K562 (cell line): ENCODE measurements at regions not wholly inside any gene's neighbourhood (a gene's known extent, or its start where the extent isn't known, plus 50 kb on each side); places are given as distances from the start of the nearest gene placed in this dataset.
A peak's percentile ranks its signal among the peaks of the same experiment; 100 is the strongest.

Source experiments
- ATF6 ChIP-seq: sonication (generic); formaldehyde crosslinking; IDR thresholded peaks from 2 replicates; pipeline ENCODE4 v1.4.0; 2020; ENCODE audit warnings: mild to moderate bottlenecking, missing genetic modification reagents
- DIDO1 ChIP-seq: fragments of 450-650 bp; IDR thresholded peaks from 2 replicates; pipeline ENCODE4 v1.6.1; 2016; ENCODE audit warnings: low read depth, missing biosample characterization, missing genetic modification characterization
- HDAC3 ChIP-seq: fragments of 450-650 bp; IDR thresholded peaks from 2 replicates; pipeline ENCODE4 v1.6.1; 2018; ENCODE audit warnings: borderline replicate concordance, mild to moderate bottlenecking, moderate library complexity; ENCODE audit not compliant: partially characterized antibody
- PCBP2 ChIP-seq: fragments of 200-400 bp; formaldehyde crosslinking; IDR thresholded peaks from 2 replicates; pipeline ENCODE4 v1.6.1; 2018; ENCODE audit warnings: low read length, low read depth, mild to moderate bottlenecking, moderate library complexity; ENCODE audit not compliant: poor library complexity, severe bottlenecking
- RBM25 ChIP-seq: fragments of 200-400 bp; formaldehyde crosslinking; IDR thresholded peaks from 2 replicates; pipeline ENCODE4 v1.6.1; 2018; ENCODE audit warnings: low read length, low read depth, moderate library complexity; ENCODE audit not compliant: severe bottlenecking
- TF ChIP-seq, protein P1 (sequence below): fragments of 450-650 bp; IDR thresholded peaks from 2 replicates; pipeline ENCODE4 v1.6.1; 2017; ENCODE audit warnings: antibody characterized with exemption
- TF ChIP-seq, protein P2 (sequence below): fragments of 450-650 bp; IDR thresholded peaks from 2 replicates; pipeline ENCODE4 v1.6.1; 2016; ENCODE audit warnings: mild to moderate bottlenecking, moderate library complexity

- TF ChIP-seq, protein P1, sequence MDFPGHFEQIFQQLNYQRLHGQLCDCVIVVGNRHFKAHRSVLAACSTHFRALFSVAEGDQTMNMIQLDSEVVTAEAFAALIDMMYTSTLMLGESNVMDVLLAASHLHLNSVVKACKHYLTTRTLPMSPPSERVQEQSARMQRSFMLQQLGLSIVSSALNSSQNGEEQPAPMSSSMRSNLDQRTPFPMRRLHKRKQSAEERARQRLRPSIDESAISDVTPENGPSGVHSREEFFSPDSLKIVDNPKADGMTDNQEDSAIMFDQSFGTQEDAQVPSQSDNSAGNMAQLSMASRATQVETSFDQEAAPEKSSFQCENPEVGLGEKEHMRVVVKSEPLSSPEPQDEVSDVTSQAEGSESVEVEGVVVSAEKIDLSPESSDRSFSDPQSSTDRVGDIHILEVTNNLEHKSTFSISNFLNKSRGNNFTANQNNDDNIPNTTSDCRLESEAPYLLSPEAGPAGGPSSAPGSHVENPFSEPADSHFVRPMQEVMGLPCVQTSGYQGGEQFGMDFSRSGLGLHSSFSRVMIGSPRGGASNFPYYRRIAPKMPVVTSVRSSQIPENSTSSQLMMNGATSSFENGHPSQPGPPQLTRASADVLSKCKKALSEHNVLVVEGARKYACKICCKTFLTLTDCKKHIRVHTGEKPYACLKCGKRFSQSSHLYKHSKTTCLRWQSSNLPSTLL: no peak
- no peak for TF ChIP-seq RBM25
- TF ChIP-seq PCBP2: no peak
- TF ChIP-seq, protein P2, sequence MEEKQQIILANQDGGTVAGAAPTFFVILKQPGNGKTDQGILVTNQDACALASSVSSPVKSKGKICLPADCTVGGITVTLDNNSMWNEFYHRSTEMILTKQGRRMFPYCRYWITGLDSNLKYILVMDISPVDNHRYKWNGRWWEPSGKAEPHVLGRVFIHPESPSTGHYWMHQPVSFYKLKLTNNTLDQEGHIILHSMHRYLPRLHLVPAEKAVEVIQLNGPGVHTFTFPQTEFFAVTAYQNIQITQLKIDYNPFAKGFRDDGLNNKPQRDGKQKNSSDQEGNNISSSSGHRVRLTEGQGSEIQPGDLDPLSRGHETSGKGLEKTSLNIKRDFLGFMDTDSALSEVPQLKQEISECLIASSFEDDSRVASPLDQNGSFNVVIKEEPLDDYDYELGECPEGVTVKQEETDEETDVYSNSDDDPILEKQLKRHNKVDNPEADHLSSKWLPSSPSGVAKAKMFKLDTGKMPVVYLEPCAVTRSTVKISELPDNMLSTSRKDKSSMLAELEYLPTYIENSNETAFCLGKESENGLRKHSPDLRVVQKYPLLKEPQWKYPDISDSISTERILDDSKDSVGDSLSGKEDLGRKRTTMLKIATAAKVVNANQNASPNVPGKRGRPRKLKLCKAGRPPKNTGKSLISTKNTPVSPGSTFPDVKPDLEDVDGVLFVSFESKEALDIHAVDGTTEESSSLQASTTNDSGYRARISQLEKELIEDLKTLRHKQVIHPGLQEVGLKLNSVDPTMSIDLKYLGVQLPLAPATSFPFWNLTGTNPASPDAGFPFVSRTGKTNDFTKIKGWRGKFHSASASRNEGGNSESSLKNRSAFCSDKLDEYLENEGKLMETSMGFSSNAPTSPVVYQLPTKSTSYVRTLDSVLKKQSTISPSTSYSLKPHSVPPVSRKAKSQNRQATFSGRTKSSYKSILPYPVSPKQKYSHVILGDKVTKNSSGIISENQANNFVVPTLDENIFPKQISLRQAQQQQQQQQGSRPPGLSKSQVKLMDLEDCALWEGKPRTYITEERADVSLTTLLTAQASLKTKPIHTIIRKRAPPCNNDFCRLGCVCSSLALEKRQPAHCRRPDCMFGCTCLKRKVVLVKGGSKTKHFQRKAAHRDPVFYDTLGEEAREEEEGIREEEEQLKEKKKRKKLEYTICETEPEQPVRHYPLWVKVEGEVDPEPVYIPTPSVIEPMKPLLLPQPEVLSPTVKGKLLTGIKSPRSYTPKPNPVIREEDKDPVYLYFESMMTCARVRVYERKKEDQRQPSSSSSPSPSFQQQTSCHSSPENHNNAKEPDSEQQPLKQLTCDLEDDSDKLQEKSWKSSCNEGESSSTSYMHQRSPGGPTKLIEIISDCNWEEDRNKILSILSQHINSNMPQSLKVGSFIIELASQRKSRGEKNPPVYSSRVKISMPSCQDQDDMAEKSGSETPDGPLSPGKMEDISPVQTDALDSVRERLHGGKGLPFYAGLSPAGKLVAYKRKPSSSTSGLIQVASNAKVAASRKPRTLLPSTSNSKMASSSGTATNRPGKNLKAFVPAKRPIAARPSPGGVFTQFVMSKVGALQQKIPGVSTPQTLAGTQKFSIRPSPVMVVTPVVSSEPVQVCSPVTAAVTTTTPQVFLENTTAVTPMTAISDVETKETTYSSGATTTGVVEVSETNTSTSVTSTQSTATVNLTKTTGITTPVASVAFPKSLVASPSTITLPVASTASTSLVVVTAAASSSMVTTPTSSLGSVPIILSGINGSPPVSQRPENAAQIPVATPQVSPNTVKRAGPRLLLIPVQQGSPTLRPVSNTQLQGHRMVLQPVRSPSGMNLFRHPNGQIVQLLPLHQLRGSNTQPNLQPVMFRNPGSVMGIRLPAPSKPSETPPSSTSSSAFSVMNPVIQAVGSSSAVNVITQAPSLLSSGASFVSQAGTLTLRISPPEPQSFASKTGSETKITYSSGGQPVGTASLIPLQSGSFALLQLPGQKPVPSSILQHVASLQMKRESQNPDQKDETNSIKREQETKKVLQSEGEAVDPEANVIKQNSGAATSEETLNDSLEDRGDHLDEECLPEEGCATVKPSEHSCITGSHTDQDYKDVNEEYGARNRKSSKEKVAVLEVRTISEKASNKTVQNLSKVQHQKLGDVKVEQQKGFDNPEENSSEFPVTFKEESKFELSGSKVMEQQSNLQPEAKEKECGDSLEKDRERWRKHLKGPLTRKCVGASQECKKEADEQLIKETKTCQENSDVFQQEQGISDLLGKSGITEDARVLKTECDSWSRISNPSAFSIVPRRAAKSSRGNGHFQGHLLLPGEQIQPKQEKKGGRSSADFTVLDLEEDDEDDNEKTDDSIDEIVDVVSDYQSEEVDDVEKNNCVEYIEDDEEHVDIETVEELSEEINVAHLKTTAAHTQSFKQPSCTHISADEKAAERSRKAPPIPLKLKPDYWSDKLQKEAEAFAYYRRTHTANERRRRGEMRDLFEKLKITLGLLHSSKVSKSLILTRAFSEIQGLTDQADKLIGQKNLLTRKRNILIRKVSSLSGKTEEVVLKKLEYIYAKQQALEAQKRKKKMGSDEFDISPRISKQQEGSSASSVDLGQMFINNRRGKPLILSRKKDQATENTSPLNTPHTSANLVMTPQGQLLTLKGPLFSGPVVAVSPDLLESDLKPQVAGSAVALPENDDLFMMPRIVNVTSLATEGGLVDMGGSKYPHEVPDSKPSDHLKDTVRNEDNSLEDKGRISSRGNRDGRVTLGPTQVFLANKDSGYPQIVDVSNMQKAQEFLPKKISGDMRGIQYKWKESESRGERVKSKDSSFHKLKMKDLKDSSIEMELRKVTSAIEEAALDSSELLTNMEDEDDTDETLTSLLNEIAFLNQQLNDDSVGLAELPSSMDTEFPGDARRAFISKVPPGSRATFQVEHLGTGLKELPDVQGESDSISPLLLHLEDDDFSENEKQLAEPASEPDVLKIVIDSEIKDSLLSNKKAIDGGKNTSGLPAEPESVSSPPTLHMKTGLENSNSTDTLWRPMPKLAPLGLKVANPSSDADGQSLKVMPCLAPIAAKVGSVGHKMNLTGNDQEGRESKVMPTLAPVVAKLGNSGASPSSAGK: peak; percentile 29; the same call in 1 of the 2 replicates
- no peak for TF ChIP-seq DIDO1 (tag)
- TF ChIP-seq HDAC3: no peak
- 0 out of 2 replicates have a peak, but pooled peaks have one; percentile 74 for TF ChIP-seq ATF6
These were observed 219.9 kb downstream of the ENGASE start (continued) for GRCh38 chr17:79294459-79295071.
